Suprapubic skin (tissue), 4 donors: ENCODE measurements at regions not wholly inside any gene's neighbourhood (a gene's known extent, or its start where the extent isn't known, plus 50 kb on each side); places are given as distances from the start of the nearest gene placed in this dataset.

Source experiments
- EP300 ChIP-seq: sonication (generic); formaldehyde crosslinking; IDR thresholded peaks from one replicate; pipeline ENCODE4 v1.6.1; 2017; ENCODE audit warnings: antibody characterized with exemption
- POLR2AphosphoS5 ChIP-seq, 3 donors: sonication (generic); formaldehyde crosslinking; IDR thresholded peaks; one replicate each; pipeline ENCODE4 v1.6.1; 2017; ENCODE audit warnings: antibody characterized with exemption in 3 of 3

GRCh38 chr2:33770023-33770422, 170.9 kb upstream of the FAM98A start:
- TF ChIP-seq EP300: no peak
- TF ChIP-seq POLR2AphosphoS5 (IDR thresholded peaks at IDR 0.05): no peak
